Activated naive CD8-positive, alpha-beta T cell treated with anti-CD3 and anti-CD28 coated beads, Interleukin-2, amount 50 U/mL, for 24 hours (primary cell): ENCODE measurements at regions not wholly inside any gene's neighbourhood (a gene's known extent, or its start where the extent isn't known, plus 50 kb on each side); places are given as distances from the start of the nearest gene placed in this dataset.

Experiments
- ATAC-seq: fragments of 150-1000 bp; cut with Tn5 transposase; one replicate; pipeline ENCODE4 v1.10.0; 2021
- DNase-seq: peaks from one replicate; pipeline ENCODE4 v3.0.0; 2021
- H3K27ac Mint-ChIP-seq: one replicate; pipeline ENCODE4 v1.8.0; 2021; ENCODE audit warnings: mild to moderate bottlenecking, mixed read lengths
- H3K27me3 Mint-ChIP-seq: one replicate; pipeline ENCODE4 v1.8.0; 2021; ENCODE audit warnings: mixed read lengths
- H3K36me3 Mint-ChIP-seq: one replicate; pipeline ENCODE4 v1.8.0; 2021; ENCODE audit warnings: low read depth, mixed read lengths
- H3K4me1 Mint-ChIP-seq: one replicate; pipeline ENCODE4 v1.8.0; 2021; ENCODE audit warnings: mixed read lengths
- H3K4me3 Mint-ChIP-seq: one replicate; pipeline ENCODE4 v1.8.0; 2021; ENCODE audit warnings: mild to moderate bottlenecking, moderate library complexity, mixed read lengths
- H3K9me3 Mint-ChIP-seq: one replicate; pipeline ENCODE4 v1.8.0; 2021; ENCODE audit warnings: mixed read lengths

- Mint-ChIP-seq H3K4me1 (no peaks in the 10 kb centered on the region), H3K27ac (no peak overlapping the region), H3K4me3 (no peak overlapping the region)
These were observed 51.9 kb upstream of the DBX2 start for GRCh38 chr12:45102818-45103217.

GRCh38 chr12:45105996-45106395 lies 55.1 kb upstream of the DBX2 start:
- ATAC-seq (no peak), DNase-seq (no peak)
- H3K36me3 Mint-ChIP-seq, result no peaks in the 10 kb centered on the region
- H3K27me3 Mint-ChIP-seq, result peaks cover 3% of the 10 kb centered on the region
- no peaks in the 10 kb centered on the region for H3K4me1 Mint-ChIP-seq
- no peak overlapping the region for H3K4me3 Mint-ChIP-seq
- no peak overlapping the region for H3K27ac Mint-ChIP-seq
- H3K9me3 Mint-ChIP-seq, result no peaks in the 10 kb centered on the region

More at GRCh38 chr12:45102818-45103217, 51.9 kb upstream of the DBX2 start:
- Mint-ChIP-seq H3K9me3 (no peaks in the 10 kb centered on the region), H3K27me3 (peaks cover 7% of the 10 kb centered on the region), H3K36me3 (no peaks in the 10 kb centered on the region)
- ATAC-seq, result no peak
- DNase-seq, result no peak

DNA sequence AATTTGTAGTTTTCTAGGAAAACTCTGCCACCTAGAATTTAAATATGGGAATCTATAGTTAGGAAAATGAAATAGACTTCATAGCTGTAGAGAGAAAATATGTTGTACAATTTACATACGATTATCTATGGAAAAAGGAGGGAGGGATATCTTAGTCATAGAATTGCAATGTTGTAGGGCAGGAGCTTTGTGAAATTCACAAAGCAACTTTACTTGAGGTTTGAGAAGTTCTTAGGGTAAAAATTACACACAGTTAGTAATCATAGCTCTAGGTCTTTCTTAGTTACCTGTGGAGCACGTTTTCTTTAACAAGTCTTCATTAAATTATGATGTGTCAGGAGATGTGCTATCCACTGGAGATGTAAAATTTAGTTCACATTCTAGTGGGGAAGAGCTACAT lies 61.4 kb upstream of the DBX2 start:
- peaks cover 5% of the 10 kb centered on the region for H3K27me3 Mint-ChIP-seq
- H3K9me3 Mint-ChIP-seq, result no peaks in the 10 kb centered on the region
- H3K36me3 Mint-ChIP-seq, result no peaks in the 10 kb centered on the region
- no peaks in the 10 kb centered on the region for H3K4me1 Mint-ChIP-seq
- no peak overlapping the region for H3K4me3 Mint-ChIP-seq
- DNase-seq, result no peak
- ATAC-seq, result no peak
- no peak overlapping the region for H3K27ac Mint-ChIP-seq

DNA sequence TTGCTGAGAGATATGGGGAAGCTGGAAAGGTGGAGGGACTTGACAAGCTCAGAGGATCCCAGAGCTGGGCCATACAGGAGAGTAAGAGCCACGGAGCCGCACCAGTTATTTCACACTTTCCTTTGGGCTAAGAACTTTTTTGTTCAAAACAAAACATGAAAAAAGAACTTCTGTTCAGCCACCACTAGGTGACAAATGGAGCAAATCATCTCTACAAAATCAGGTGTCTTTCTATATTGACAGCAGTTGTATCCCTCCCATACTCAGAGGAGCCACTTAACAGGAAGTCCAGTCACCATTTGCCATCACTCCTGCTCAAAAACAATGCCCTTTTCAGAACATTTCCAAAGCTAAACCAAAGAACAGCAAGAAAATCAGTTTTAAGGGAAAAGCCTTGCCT lies 70.3 kb upstream of the DBX2 start:
- no peak for DNase-seq
- Mint-ChIP-seq H3K4me3 (no peak overlapping the region), H3K4me1 (no peaks in the 10 kb centered on the region), H3K27me3 (no peaks in the 10 kb centered on the region), H3K27ac (no peak overlapping the region), H3K36me3 (no peaks in the 10 kb centered on the region), H3K9me3 (no peaks in the 10 kb centered on the region)
- ATAC-seq, result no peak

DNA sequence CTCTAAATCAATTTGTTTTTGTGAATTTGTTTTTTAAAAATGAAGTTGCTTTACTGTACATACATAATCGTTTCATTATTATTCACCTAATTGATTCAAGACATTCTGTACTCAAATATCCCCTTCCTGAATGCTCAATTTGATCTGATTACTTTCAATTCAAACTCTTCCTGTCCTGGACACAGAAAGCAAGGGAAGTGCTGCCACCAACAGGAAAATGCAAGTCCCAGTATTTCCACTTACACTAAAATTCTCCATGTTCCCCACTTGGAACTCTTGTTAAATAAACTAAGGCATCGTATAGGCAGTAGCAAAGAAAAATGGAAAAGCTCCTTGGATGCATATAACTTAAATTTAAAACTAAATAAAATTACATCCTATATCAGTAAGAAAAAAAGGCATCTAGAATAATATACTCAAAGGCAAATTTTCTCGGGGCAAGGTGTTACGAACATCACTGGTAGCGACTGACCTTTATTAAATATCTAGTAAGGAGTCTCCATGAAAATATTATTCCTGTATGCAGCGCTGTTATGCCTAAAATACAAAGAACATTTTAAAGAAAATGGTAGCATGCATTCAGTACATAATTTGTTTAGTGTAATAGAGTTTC lies 72.0 kb upstream of the DBX2 start:
- Mint-ChIP-seq H3K27ac (no peak overlapping the region), H3K4me1 (no peaks in the 10 kb centered on the region), H3K4me3 (no peak overlapping the region), H3K9me3 (no peaks in the 10 kb centered on the region), H3K36me3 (no peaks in the 10 kb centered on the region), H3K27me3 (peaks cover 4% of the 10 kb centered on the region)
- ATAC-seq (no peak), DNase-seq (no peak)

GRCh38 chr12:45124485-45125155 lies 73.7 kb upstream of the DBX2 start:
- H3K36me3 Mint-ChIP-seq, result no peaks in the 10 kb centered on the region
- no peaks in the 10 kb centered on the region for H3K9me3 Mint-ChIP-seq
- no peak for ATAC-seq
- H3K4me3 Mint-ChIP-seq, result no peak overlapping the region
- no peak for DNase-seq
- no peaks in the 10 kb centered on the region for H3K4me1 Mint-ChIP-seq
- H3K27me3 Mint-ChIP-seq, result peaks cover 9% of the 10 kb centered on the region
- H3K27ac Mint-ChIP-seq, result no peak overlapping the region

- H3K36me3 Mint-ChIP-seq, result no peaks in the 10 kb centered on the region
- DNase-seq, result no peak
- H3K27me3 Mint-ChIP-seq, result peaks cover 9% of the 10 kb centered on the region
- no peak for ATAC-seq
- no peak overlapping the region for H3K27ac Mint-ChIP-seq
- H3K4me1 Mint-ChIP-seq, result no peaks in the 10 kb centered on the region
- H3K9me3 Mint-ChIP-seq, result no peaks in the 10 kb centered on the region
- no peak overlapping the region for H3K4me3 Mint-ChIP-seq
These were observed 75.1 kb upstream of the DBX2 start for GRCh38 chr12:45125997-45126396.

- Mint-ChIP-seq H3K4me3 (no peak overlapping the region), H3K27me3 (peaks cover 15% of the 10 kb centered on the region), H3K36me3 (no peaks in the 10 kb centered on the region), H3K9me3 (no peaks in the 10 kb centered on the region), H3K4me1 (no peaks in the 10 kb centered on the region), H3K27ac (no peak overlapping the region)
- no peak for DNase-seq
- no peak for ATAC-seq
These were observed 77.7 kb upstream of the DBX2 start for GRCh38 chr12:45128637-45129036.

DNA sequence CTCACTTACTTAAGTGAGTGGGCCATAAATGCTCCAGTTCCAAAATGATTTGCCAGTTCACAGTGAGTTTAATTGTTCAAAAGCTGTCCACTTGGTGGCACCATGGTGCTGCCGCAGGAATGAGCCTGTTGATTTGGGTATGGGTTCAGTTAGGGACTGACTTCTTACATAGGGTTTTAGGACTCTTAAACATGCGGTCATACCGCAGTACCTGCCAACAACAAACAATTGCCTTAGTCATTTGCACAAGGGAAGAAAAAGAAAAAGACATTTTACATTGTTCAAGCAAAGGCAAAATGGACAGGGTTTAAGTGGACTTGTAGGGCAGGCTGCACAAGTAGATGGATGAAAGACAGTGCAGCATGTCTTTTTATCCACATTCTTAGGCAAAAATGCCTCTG lies 80.0 kb upstream of the DBX2 start:
- peaks cover 15% of the 10 kb centered on the region for H3K27me3 Mint-ChIP-seq
- H3K9me3 Mint-ChIP-seq, result no peaks in the 10 kb centered on the region
- no peak overlapping the region for H3K4me3 Mint-ChIP-seq
- no peaks in the 10 kb centered on the region for H3K4me1 Mint-ChIP-seq
- peak; percentile 75 for ATAC-seq
- no peaks in the 10 kb centered on the region for H3K36me3 Mint-ChIP-seq
- H3K27ac Mint-ChIP-seq, result no peak overlapping the region
- DNase-seq, result peak; percentile 27

- H3K4me1 Mint-ChIP-seq, result no peaks in the 10 kb centered on the region
- H3K27me3 Mint-ChIP-seq, result peaks cover 15% of the 10 kb centered on the region
- no peak overlapping the region for H3K27ac Mint-ChIP-seq
These were observed 80.6 kb upstream of the DBX2 start for GRCh38 chr12:45131506-45131905.

DNA sequence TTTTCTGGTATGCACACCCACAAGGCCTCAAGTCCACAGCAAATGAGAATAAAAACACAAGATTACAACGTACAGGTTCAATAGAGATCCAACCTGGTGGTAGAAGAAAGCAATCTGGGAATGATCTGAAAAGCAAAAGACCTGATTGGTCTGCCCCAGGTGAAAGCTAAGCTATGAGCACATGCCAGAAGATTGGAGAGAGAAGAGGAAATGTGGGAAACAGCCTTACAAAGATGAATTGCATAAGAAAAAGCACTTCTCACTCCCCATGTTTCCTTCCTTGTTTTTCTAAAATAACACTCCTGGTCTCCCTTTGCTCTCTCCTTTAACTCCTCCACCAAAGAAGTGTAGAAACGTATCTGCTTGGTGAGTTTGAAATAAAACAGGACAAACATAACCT lies 77.3 kb upstream of the ANO6 start:
- DNase-seq (no peak), ATAC-seq (no peak)
- Mint-ChIP-seq H3K9me3 (no peaks in the 10 kb centered on the region), H3K27me3 (no peaks in the 10 kb centered on the region), H3K4me1 (no peaks in the 10 kb centered on the region), H3K36me3 (no peaks in the 10 kb centered on the region), H3K27ac (no peak overlapping the region), H3K4me3 (no peak overlapping the region)

More at GRCh38 chr12:45131506-45131905, 80.6 kb upstream of the DBX2 start:
- ATAC-seq (no peak), DNase-seq (no peak)
- Mint-ChIP-seq H3K36me3 (no peaks in the 10 kb centered on the region), H3K9me3 (no peaks in the 10 kb centered on the region), H3K4me3 (no peak overlapping the region)

- DNase-seq (no peak), ATAC-seq (no peak)
- no peaks in the 10 kb centered on the region for H3K4me1 Mint-ChIP-seq
- H3K9me3 Mint-ChIP-seq, result peaks cover 20% of the 10 kb centered on the region
- H3K4me3 Mint-ChIP-seq, result no peak overlapping the region
- peaks cover 7% of the 10 kb centered on the region for H3K27me3 Mint-ChIP-seq
- H3K27ac Mint-ChIP-seq, result no peak overlapping the region
- H3K36me3 Mint-ChIP-seq, result no peaks in the 10 kb centered on the region
These were observed 67.9 kb upstream of the ANO6 start for GRCh38 chr12:45148006-45148405.

- Mint-ChIP-seq H3K27ac (no peak overlapping the region), H3K27me3 (peaks cover 7% of the 10 kb centered on the region), H3K36me3 (no peaks in the 10 kb centered on the region), H3K9me3 (peaks cover 20% of the 10 kb centered on the region), H3K4me3 (no peak overlapping the region), H3K4me1 (no peaks in the 10 kb centered on the region)
- DNase-seq, result no peak
- no peak for ATAC-seq
These were observed 67.3 kb upstream of the ANO6 start for GRCh38 chr12:45148619-45149018.

DNA sequence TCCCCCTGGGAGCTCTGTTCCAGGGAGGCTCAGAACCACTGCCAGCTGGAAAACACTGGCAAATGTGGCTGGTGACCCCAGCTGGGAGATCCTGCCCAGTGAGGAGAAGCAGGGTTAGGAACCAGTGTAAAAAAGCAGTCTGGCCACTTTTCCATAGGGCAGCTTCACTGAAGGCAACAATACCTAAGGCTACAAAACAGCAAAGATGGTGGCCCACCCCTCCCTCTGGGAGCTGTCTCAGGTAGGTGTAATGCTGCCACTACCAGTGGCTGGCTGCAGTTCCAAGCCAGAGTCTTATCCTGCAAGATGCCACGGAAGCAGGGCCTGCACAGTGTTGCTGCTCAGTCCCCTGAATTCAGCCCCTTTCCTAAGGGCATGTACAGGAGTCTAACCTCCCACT lies 50.6 kb upstream of the ANO6 start:
- Mint-ChIP-seq H3K4me3 (no peak overlapping the region), H3K27ac (no peak overlapping the region), H3K27me3 (peaks cover 12% of the 10 kb centered on the region), H3K9me3 (peaks cover 31% of the 10 kb centered on the region), H3K36me3 (peaks cover 2% of the 10 kb centered on the region), H3K4me1 (no peaks in the 10 kb centered on the region)
- no peak for DNase-seq
- ATAC-seq, result no peak

- DNase-seq (no peak), ATAC-seq (no peak)
- H3K36me3 Mint-ChIP-seq, result peaks cover 2% of the 10 kb centered on the region
- H3K27me3 Mint-ChIP-seq, result peaks cover 12% of the 10 kb centered on the region
- no peaks in the 10 kb centered on the region for H3K4me1 Mint-ChIP-seq
- H3K4me3 Mint-ChIP-seq, result no peak overlapping the region
- peaks cover 26% of the 10 kb centered on the region for H3K9me3 Mint-ChIP-seq
- no peak overlapping the region for H3K27ac Mint-ChIP-seq
These were observed 49.8 kb upstream of the ANO6 start for GRCh38 chr12:45166056-45166455.
